ENCODE measurements at regions not wholly inside any gene's neighbourhood (a gene's known extent, or its start where the extent isn't known, plus 50 kb on each side); places are given as distances from the start of the nearest gene placed in this dataset.

DNA sequence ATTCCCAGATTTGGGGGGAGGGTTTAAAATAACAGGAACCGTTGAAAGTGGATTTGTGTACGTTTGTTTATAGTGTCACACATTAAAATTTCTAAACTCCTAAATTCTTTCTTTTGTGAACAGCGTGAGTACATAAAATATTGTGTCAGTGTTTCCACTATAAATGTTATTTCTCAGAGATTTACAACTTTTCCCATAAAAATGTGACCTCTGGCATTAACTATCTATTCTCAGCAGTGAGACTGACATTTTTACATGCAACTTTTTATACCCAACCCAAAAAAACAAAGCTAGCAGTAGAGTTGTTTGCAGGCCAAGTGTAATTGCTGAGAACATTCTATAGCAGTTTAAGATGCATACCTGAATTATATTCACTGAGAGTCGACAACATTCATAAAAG is 757.0 kb upstream of the ADAMTS16 start:
- Mint-ChIP-seq H3K27ac (ENCODE audit: unreplicated experiment) (no peak overlapping the region), H3K27me3 (ENCODE audit: low read depth) (no peaks in the 10 kb centered on the region), H3K4me1 (no peaks in the 10 kb centered on the region), H3K36me3 (ENCODE audit: low read depth) (no peaks in the 10 kb centered on the region), H3K9me3 (no peaks in the 10 kb centered on the region), H3K4me3 (no peak overlapping the region)
- no peak for DNase-seq (ENCODE audit: low read depth, low spot score)
- TF ChIP-seq, protein P1, sequence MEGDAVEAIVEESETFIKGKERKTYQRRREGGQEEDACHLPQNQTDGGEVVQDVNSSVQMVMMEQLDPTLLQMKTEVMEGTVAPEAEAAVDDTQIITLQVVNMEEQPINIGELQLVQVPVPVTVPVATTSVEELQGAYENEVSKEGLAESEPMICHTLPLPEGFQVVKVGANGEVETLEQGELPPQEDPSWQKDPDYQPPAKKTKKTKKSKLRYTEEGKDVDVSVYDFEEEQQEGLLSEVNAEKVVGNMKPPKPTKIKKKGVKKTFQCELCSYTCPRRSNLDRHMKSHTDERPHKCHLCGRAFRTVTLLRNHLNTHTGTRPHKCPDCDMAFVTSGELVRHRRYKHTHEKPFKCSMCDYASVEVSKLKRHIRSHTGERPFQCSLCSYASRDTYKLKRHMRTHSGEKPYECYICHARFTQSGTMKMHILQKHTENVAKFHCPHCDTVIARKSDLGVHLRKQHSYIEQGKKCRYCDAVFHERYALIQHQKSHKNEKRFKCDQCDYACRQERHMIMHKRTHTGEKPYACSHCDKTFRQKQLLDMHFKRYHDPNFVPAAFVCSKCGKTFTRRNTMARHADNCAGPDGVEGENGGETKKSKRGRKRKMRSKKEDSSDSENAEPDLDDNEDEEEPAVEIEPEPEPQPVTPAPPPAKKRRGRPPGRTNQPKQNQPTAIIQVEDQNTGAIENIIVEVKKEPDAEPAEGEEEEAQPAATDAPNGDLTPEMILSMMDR (conservative IDR thresholded peaks at IDR 0.05) = no peak

DNA sequence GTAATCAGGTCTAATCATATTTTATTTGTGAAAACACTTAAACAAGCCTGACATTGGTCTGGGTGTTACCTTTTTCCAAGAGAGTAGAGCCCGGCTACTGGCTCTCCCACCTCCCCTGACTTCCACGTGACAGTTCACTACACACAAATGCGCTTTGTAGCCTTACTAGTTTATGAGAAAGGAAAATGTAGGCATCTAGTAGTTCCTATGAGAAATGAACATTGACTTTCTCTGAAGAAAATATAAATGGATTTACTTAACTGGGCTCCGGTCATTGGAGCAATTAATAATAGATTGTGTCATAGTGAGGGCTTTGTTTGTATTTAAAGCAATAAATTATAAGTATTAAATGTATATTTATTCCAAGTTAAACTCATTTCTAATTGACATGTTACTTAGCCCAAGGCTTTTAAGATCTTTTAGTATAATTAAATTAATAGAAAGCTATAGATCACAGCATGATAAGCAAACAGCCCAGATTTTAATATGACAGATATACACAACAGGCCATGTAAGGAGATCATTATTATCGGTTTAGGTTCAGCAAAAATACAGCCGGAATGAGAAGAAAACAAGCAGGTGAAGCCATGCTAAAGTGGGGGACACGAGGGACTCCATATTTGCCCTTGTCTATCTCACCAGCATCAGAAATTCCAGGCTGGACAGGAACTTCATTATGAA is 756.5 kb upstream of the ADAMTS16 start:
- H3K4me1 Mint-ChIP-seq = no peaks in the 10 kb centered on the region

DNA sequence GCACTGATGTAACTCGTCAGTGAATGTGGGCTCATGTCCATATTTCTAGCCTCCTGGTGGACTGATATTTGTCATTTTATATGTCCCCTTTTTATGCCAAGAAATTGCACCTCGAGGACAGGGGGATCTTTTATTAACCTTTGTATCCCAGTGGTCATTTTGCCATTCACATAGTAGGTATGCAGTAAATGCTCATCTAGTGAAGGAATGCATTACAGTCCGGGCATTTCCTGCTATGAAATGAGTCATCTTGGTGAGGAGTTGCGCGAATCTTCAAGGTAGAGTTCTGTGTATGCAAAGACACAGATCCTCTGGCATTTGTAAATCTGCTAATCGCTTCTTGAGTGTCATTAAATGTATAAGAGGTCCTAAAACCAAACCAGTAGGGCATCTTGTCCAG is 755.5 kb upstream of the ADAMTS16 start:
- Mint-ChIP-seq H3K9me3 (peaks cover 3% of the 10 kb centered on the region), H3K4me1 (no peaks in the 10 kb centered on the region), H3K27ac (ENCODE audit: unreplicated experiment) (no peak overlapping the region), H3K4me3 (no peak overlapping the region), H3K27me3 (ENCODE audit: low read depth) (no peaks in the 10 kb centered on the region), H3K36me3 (ENCODE audit: low read depth) (peaks cover 2% of the 10 kb centered on the region)
- TF ChIP-seq, protein P1 (conservative IDR thresholded peaks at IDR 0.05) = no peak
- DNase-seq (ENCODE audit: low read depth, low spot score) = no peak

More for the DNA sequence above, 756.5 kb upstream of the ADAMTS16 start:
- TF ChIP-seq, protein P1 (conservative IDR thresholded peaks at IDR 0.05) = no peak
- peaks cover under 1% of the 10 kb centered on the region for H3K36me3 Mint-ChIP-seq (ENCODE audit: low read depth)
- DNase-seq (ENCODE audit: low read depth, low spot score) = no peak
- no peak overlapping the region for H3K4me3 Mint-ChIP-seq
- no peak overlapping the region for H3K27ac Mint-ChIP-seq (ENCODE audit: unreplicated experiment)
- H3K27me3 Mint-ChIP-seq (ENCODE audit: low read depth) = no peaks in the 10 kb centered on the region
- H3K9me3 Mint-ChIP-seq = no peaks in the 10 kb centered on the region

DNA sequence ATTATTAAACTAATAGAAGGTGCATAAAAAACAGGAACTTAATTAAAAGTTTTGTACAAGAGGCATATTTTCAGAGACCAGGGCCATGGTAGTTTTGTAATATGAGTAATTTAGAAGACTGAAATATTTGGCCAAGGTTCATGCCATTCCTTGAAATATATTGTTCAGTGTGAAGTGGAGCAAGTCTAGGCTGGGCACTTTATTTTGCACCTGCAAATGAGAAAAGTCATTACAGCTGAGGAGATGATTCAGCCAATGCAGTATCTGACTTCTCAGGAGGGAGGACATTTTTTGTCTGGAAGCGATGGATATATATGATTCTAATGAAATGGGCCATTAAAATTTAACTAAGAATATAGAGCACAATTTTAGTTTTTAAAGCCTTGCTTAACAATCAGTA is 754.0 kb upstream of the ADAMTS16 start:
- DNase-seq (ENCODE audit: low read depth, low spot score) = no peak
- Mint-ChIP-seq H3K36me3 (ENCODE audit: low read depth) (peaks cover 2% of the 10 kb centered on the region), H3K4me1 (no peaks in the 10 kb centered on the region), H3K27ac (ENCODE audit: unreplicated experiment) (no peak overlapping the region), H3K9me3 (peaks cover 3% of the 10 kb centered on the region), H3K4me3 (no peak overlapping the region), H3K27me3 (ENCODE audit: low read depth) (no peaks in the 10 kb centered on the region)
- TF ChIP-seq, protein P1 (conservative IDR thresholded peaks at IDR 0.05) = no peak

DNA sequence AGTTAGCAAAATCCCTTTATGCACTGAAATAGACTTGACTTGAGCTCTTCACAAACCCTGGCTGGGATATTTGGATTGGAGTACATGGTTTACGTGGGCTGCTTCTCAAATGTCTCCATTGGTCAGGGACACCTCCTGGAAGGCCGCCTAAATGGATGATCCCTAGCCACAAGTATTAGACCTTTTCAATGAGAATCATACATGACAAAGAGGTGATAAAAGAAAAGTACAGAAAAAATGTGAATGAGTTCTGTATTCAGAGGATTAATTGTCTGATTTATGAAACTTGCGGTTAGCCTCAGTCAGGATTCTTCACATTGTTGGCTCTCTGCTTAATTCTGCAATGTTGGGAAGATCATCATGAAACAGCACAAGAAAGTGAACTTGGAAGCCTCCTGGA is 752.8 kb upstream of the ADAMTS16 start:
- H3K4me3 Mint-ChIP-seq = no peak overlapping the region
- TF ChIP-seq, protein P1 (conservative IDR thresholded peaks at IDR 0.05) = no peak
- no peak overlapping the region for H3K27ac Mint-ChIP-seq (ENCODE audit: unreplicated experiment)
- no peaks in the 10 kb centered on the region for H3K4me1 Mint-ChIP-seq
- no peak for DNase-seq (ENCODE audit: low read depth, low spot score)
- H3K9me3 Mint-ChIP-seq = peaks cover 3% of the 10 kb centered on the region
- H3K27me3 Mint-ChIP-seq (ENCODE audit: low read depth) = no peaks in the 10 kb centered on the region
- H3K36me3 Mint-ChIP-seq (ENCODE audit: low read depth) = peaks cover 4% of the 10 kb centered on the region

Data from neural crest cell (in vitro differentiated cells).